Smooth muscle cell (in vitro differentiated cells): ENCODE measurements at regions not wholly inside any gene's neighbourhood (a gene's known extent, or its start where the extent isn't known, plus 50 kb on each side); places are given as distances from the start of the nearest gene placed in this dataset.

ENCODE experiments used
- DNase-seq: peaks from one replicate; lab custom pipeline; 2025; ENCODE audit not compliant: unreplicated experiment; lab: John Stamatoyannopoulos, UW
- H2AFZ ChIP-seq: fragments of 200-600 bp; sonication (generic); 2 replicates; pipeline ENCODE4 v1.6.0; 2016; ENCODE audit warnings: antibody characterized with exemption, low read depth, mild to moderate bottlenecking
- H3F3A ChIP-seq: fragments of 200-600 bp; sonication (generic); 2 replicates; pipeline ENCODE4 v1.6.0; 2017; ENCODE audit warnings: antibody characterized with exemption, low read depth
- H3K27ac ChIP-seq: fragments of 200-600 bp; sonication (generic); 2 replicates; pipeline ENCODE4 v1.5.1; 2016; ENCODE audit warnings: low read depth, mild to moderate bottlenecking
- H3K27me3 ChIP-seq: fragments of 200-600 bp; sonication (generic); 2 replicates; pipeline ENCODE4 v1.6.1; 2016; ENCODE audit warnings: low read depth, mild to moderate bottlenecking
- H3K36me3 ChIP-seq: fragments of 200-600 bp; sonication (generic); 2 replicates; pipeline ENCODE4 v1.5.1; 2016; ENCODE audit warnings: low read depth
- H3K4me1 ChIP-seq: fragments of 200-600 bp; sonication (generic); 2 replicates; pipeline ENCODE4 v1.5.1; 2016; ENCODE audit warnings: low read depth
- H3K4me2 ChIP-seq: fragments of 200-600 bp; sonication (generic); 2 replicates; pipeline ENCODE4 v1.6.0; 2016; ENCODE audit warnings: mild to moderate bottlenecking
- H3K4me3 ChIP-seq: fragments of 200-600 bp; sonication (generic); 2 replicates; pipeline ENCODE4 v1.5.1; 2016; ENCODE audit warnings: mild to moderate bottlenecking
- H3K79me2 ChIP-seq: fragments of 200-600 bp; sonication (generic); 2 replicates; pipeline ENCODE4 v1.6.0; 2016; ENCODE audit warnings: low read depth, mild to moderate bottlenecking
- H3K9ac ChIP-seq: fragments of 200-600 bp; sonication (generic); 2 replicates; pipeline ENCODE4 v1.6.0; 2016; ENCODE audit warnings: low read depth
- H3K9me3 ChIP-seq: fragments of 200-600 bp; sonication (generic); replicated peaks from 2 replicates; pipeline ENCODE4 v1.5.1; 2016; ENCODE audit warnings: low read depth
- H4K20me1 ChIP-seq: fragments of 200-600 bp; sonication (generic); 2 replicates; pipeline ENCODE4 v1.6.0; 2016; ENCODE audit warnings: low read depth
- CTCF ChIP-seq: fragments of 200-600 bp; sonication (generic); IDR thresholded peaks from 2 replicates; pipeline ENCODE4 v1.5.1; 2017; ENCODE audit warnings: borderline replicate concordance, mild to moderate bottlenecking, antibody characterized with exemption; ENCODE audit not compliant: insufficient read depth, poor library complexity, severe bottlenecking
- WGBS: methylation state at CpG from one replicate; pipeline ENCODE4 v1.1.7; 2016; ENCODE audit warnings: low lambda C conversion rate; 5-methylcytosine and 5-hydroxymethylcytosine counted together

- 69% methylated on average over 2 of the region's 2 CpGs for WGBS
- H3K9me3 ChIP-seq, result no peaks in the 10 kb centered on the region
Measured at GRCh38 chr1:34341896-34342295, 165.2 kb downstream of the C1orf94 start.

GRCh38 chr1:34342334-34342733, 165.6 kb downstream of the C1orf94 start:
- Histone ChIP-seq H3K79me2 (no peaks in the 10 kb centered on the region), H3K27me3 (peaks cover 16% of the 10 kb centered on the region), H3K9ac (no peak overlapping the region), H3K36me3 (no peaks in the 10 kb centered on the region), H3K4me1 (no peaks in the 10 kb centered on the region), H3F3A (no peaks in the 10 kb centered on the region), H3K4me3 (no peak overlapping the region), H2AFZ (no peak overlapping the region), H3K9me3 (no peaks in the 10 kb centered on the region), H3K27ac (no peak overlapping the region), H3K4me2 (no peak overlapping the region), H4K20me1 (no peaks in the 10 kb centered on the region)
- DNase-seq, result no peak
- 88% methylated on average over 1 of the region's 1 CpG for WGBS
- TF ChIP-seq CTCF, result no peak

More at GRCh38 chr1:34341896-34342295, 165.2 kb downstream of the C1orf94 start:
- DNase-seq, result no peak
- Histone ChIP-seq H3K79me2 (no peaks in the 10 kb centered on the region), H3K27me3 (peaks cover 16% of the 10 kb centered on the region), H3K4me2 (no peak overlapping the region), H3K36me3 (no peaks in the 10 kb centered on the region), H2AFZ (no peak overlapping the region), H3K4me1 (no peaks in the 10 kb centered on the region), H4K20me1 (no peaks in the 10 kb centered on the region), H3F3A (no peaks in the 10 kb centered on the region), H3K4me3 (no peak overlapping the region), H3K9ac (no peak overlapping the region), H3K27ac (no peak overlapping the region)
- no peak for TF ChIP-seq CTCF

- Histone ChIP-seq H4K20me1 (no peaks in the 10 kb centered on the region), H3K27me3 (peaks cover 13% of the 10 kb centered on the region), H3K4me1 (no peaks in the 10 kb centered on the region), H3K27ac (no peak overlapping the region), H3K9me3 (no peaks in the 10 kb centered on the region), H3K9ac (no peak overlapping the region), H2AFZ (no peak overlapping the region), H3K4me2 (no peak overlapping the region), H3K79me2 (no peaks in the 10 kb centered on the region), H3K36me3 (no peaks in the 10 kb centered on the region), H3K4me3 (no peak overlapping the region), H3F3A (no peaks in the 10 kb centered on the region)
- TF ChIP-seq CTCF, result no peak
- no peak for DNase-seq
- 68% methylated on average over 3 of the region's 3 CpGs for WGBS
Measured at GRCh38 chr1:34346128-34346527, 169.4 kb downstream of the C1orf94 start.

GRCh38 chr1:34353409-34353808, 176.7 kb downstream of the C1orf94 start:
- Histone ChIP-seq H4K20me1 (no peaks in the 10 kb centered on the region), H2AFZ (no peak overlapping the region), H3K27ac (no peak overlapping the region), H3K9ac (no peak overlapping the region), H3K36me3 (no peaks in the 10 kb centered on the region), H3K27me3 (peaks cover 4% of the 10 kb centered on the region), H3K9me3 (no peaks in the 10 kb centered on the region), H3K79me2 (no peaks in the 10 kb centered on the region), H3K4me1 (no peaks in the 10 kb centered on the region), H3K4me2 (no peak overlapping the region), H3F3A (no peaks in the 10 kb centered on the region), H3K4me3 (no peak overlapping the region)
- no peak for TF ChIP-seq CTCF
- WGBS, result 88% methylated on average over 2 of the region's 2 CpGs
- no peak for DNase-seq
